ENCODE measurements at regions not wholly inside any gene's neighbourhood (a gene's known extent, or its start where the extent isn't known, plus 50 kb on each side); places are given as distances from the start of the nearest gene placed in this dataset.

- no peak overlapping the region for H2AK9ac ChIP-seq (replicated peaks; ENCODE audit: low read depth, low read length, poor library complexity)
- H3K4me2 ChIP-seq (ENCODE audit: low read depth, low read length) = no peak overlapping the region
- dilution Hi-C loops (cut with HindIII; ENCODE audit: low sequenced_read_pairs, unreplicated experiment) = no loop called here
- H3K36me3 ChIP-seq (ENCODE audit: control insufficient read depth, insufficient read depth, low read length) = no peaks in the 10 kb centered on the region
- intact Hi-C loops (cut with micrococcal nuclease) = no loop called here
- peak overlapping the region; percentile 16; the same call in 1 of the 2 replicates for H4K5ac ChIP-seq (ENCODE audit: low read depth, low read length)
- H3K56ac ChIP-seq (ENCODE audit: extremely low read depth, insufficient read depth, low read length) = peak overlapping the region; percentile 9; the same call in 1 of the 2 replicates
- peak overlapping the region; percentile 62 for H3K4ac ChIP-seq (ENCODE audit: low read depth, low read length)
- H3K18ac ChIP-seq (ENCODE audit: low read depth, low read length) = peak overlapping the region; percentile 46; the same call in 1 of the 2 replicates
- H3K27me3 ChIP-seq (ENCODE audit: control insufficient read depth, insufficient read depth, low read length) = no peaks in the 10 kb centered on the region
- CTCF ChIA-PET = interaction anchor here (2.7 kb wide), 1 partner anchor 8 kb away, joined by 13 read pairs; no protein-coding TSS in a partner anchor
- H4K91ac ChIP-seq (ENCODE audit: insufficient read depth, low read depth, low read length) = peak overlapping the region; percentile 78; the same call in 1 of the 2 replicates
- H2BK120ac ChIP-seq (ENCODE audit: low read depth, low read length) = peak overlapping the region; percentile 87
- H3K9ac ChIP-seq (ENCODE audit: low read depth, low read length) = no peak overlapping the region
- no peaks in the 10 kb centered on the region for H4K20me1 ChIP-seq (ENCODE audit: insufficient read depth, low read length)
- no CpG with 5 or more reads among the region's 7 CpGs for WGBS, 2 experiments (ENCODE audit: extremely low coverage in 2 of 2, insufficient read length in 1 of 2)
- peak overlapping the region; percentile 40; the same call in 1 of the 2 replicates for H3K14ac ChIP-seq (replicated peaks; ENCODE audit: low read depth, low read length)
- ATAC-seq (ENCODE audit: low read depth) (no peak), DNase-seq (no peak)
- no peak overlapping the region for H2AFZ ChIP-seq (replicated peaks; ENCODE audit: low read length, poor library complexity)
- H3K27ac ChIP-seq (ENCODE audit: insufficient read depth, low read length) = no peak overlapping the region
- peak overlapping the region; percentile 43 for H2AK5ac ChIP-seq (ENCODE audit: low read depth, low read length)
- peaks cover 15% of the 10 kb centered on the region for H3K4me1 ChIP-seq (ENCODE audit: control insufficient read depth, insufficient read depth, low read length)
- peak overlapping the region; percentile 38 for H2BK5ac ChIP-seq (ENCODE audit: low read depth, low read length, poor library complexity, severe bottlenecking)
- POLR2A ChIA-PET (ENCODE audit: unreplicated experiment) = no interaction called here
- H2BK15ac ChIP-seq (ENCODE audit: low read depth, low read length) = peak overlapping the region; percentile 66; the same call in 1 of the 3 replicates
- in situ Hi-C loops (cut with MboI; ENCODE audit: low sequenced_read_pairs) = no loop called here
- peak overlapping the region; percentile 78 to 91 for H4K8ac ChIP-seq (ENCODE audit: low read depth in 2 of 2, low read length in 2 of 2)
- H3K4me3 ChIP-seq (ENCODE audit: insufficient read depth, low read depth, low read length) = no peak overlapping the region
- peak overlapping the region; percentile 83 for H2BK20ac ChIP-seq (ENCODE audit: low read depth, low read length)
- H3K23ac ChIP-seq (ENCODE audit: low read depth, low read length) = no peak overlapping the region
- H3K9me3 ChIP-seq (ENCODE audit: control insufficient read depth, insufficient read depth, low read length) = no peaks in the 10 kb centered on the region
- H3K9me1 ChIP-seq (ENCODE audit: insufficient read depth, low read length) = peaks cover 8% of the 10 kb centered on the region; the same call in 1 of the 2 replicates
- BruUV-seq (replicated peaks) = no TSS peak
- no peaks in the 10 kb centered on the region for H3K79me1 ChIP-seq (ENCODE audit: low read depth in 1 of 2, low read length in 2 of 2)
- TF ChIP-seq POLR2A (IDR thresholded peaks at IDR 0.05; ENCODE audit: low read depth, low read length) = no peak
- no peak for TF ChIP-seq MXI1 (IDR thresholded peaks at IDR 0.05; ENCODE audit: borderline replicate concordance, low read depth, low read length)
- TF ChIP-seq MAFK (IDR thresholded peaks at IDR 0.05; ENCODE audit: low read depth, low read length) = no peak
- TF ChIP-seq CHD1 (IDR thresholded peaks at IDR 0.05; ENCODE audit: low read depth, low read length) = no peak
- TF ChIP-seq, protein P1, sequence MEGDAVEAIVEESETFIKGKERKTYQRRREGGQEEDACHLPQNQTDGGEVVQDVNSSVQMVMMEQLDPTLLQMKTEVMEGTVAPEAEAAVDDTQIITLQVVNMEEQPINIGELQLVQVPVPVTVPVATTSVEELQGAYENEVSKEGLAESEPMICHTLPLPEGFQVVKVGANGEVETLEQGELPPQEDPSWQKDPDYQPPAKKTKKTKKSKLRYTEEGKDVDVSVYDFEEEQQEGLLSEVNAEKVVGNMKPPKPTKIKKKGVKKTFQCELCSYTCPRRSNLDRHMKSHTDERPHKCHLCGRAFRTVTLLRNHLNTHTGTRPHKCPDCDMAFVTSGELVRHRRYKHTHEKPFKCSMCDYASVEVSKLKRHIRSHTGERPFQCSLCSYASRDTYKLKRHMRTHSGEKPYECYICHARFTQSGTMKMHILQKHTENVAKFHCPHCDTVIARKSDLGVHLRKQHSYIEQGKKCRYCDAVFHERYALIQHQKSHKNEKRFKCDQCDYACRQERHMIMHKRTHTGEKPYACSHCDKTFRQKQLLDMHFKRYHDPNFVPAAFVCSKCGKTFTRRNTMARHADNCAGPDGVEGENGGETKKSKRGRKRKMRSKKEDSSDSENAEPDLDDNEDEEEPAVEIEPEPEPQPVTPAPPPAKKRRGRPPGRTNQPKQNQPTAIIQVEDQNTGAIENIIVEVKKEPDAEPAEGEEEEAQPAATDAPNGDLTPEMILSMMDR (conservative IDR thresholded peaks at IDR 0.05; ENCODE audit: low read depth, low read length) = no peak
- TF ChIP-seq RFX5 (IDR thresholded peaks at IDR 0.05; ENCODE audit: low read depth, low read length) = no peak
- TF ChIP-seq, protein P2, sequence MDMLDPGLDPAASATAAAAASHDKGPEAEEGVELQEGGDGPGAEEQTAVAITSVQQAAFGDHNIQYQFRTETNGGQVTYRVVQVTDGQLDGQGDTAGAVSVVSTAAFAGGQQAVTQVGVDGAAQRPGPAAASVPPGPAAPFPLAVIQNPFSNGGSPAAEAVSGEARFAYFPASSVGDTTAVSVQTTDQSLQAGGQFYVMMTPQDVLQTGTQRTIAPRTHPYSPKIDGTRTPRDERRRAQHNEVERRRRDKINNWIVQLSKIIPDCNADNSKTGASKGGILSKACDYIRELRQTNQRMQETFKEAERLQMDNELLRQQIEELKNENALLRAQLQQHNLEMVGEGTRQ (IDR thresholded peaks at IDR 0.05; ENCODE audit: low read depth, low read length) = no peak
- no peak for TF ChIP-seq CEBPB (IDR thresholded peaks at IDR 0.05; ENCODE audit: low read depth, low read length)
- TF ChIP-seq FOS (IDR thresholded peaks at IDR 0.05; ENCODE audit: low read depth, low read length) = no peak
- TF ChIP-seq RAD21 (IDR thresholded peaks at IDR 0.05; ENCODE audit: low read length) = no peak
- no peak for TF ChIP-seq RCOR1 (IDR thresholded peaks at IDR 0.05; ENCODE audit: insufficient replicate concordance, low read length)
- TF ChIP-seq BHLHE40 (IDR thresholded peaks at IDR 0.05; ENCODE audit: low read depth, low read length) = no peak
- TF ChIP-seq SMC3 (IDR thresholded peaks at IDR 0.05; ENCODE audit: low read depth, low read length) = no peak
- TF ChIP-seq, protein P3, sequence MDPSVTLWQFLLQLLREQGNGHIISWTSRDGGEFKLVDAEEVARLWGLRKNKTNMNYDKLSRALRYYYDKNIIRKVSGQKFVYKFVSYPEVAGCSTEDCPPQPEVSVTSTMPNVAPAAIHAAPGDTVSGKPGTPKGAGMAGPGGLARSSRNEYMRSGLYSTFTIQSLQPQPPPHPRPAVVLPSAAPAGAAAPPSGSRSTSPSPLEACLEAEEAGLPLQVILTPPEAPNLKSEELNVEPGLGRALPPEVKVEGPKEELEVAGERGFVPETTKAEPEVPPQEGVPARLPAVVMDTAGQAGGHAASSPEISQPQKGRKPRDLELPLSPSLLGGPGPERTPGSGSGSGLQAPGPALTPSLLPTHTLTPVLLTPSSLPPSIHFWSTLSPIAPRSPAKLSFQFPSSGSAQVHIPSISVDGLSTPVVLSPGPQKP (IDR thresholded peaks at IDR 0.05; ENCODE audit: borderline replicate concordance, low read depth, low read length) = no peak
- TF ChIP-seq MAZ (IDR thresholded peaks at IDR 0.05; ENCODE audit: borderline replicate concordance, low read depth, low read length) = no peak
Observed at GRCh38 chr21:25368531-25368930, 238.8 kb downstream of the MRPL39 start.

Data from IMR-90 (cell line).